Endothelial cell of umbilical vein (primary cell): ENCODE measurements at regions not wholly inside any gene's neighbourhood (a gene's known extent, or its start where the extent isn't known, plus 50 kb on each side); places are given as distances from the start of the nearest gene placed in this dataset.

Experiments used
- BruUV-seq: library from RNA; stranded (reverse); fragments of 400-500 nt; replicated peaks from 2 replicates; lab custom pipeline; 2021; lab: Mats Ljungman, UMichigan
- CTCF ChIA-PET: fragments of 300-600, 350-600 bp; sonication (Branson Sonifier 250); formaldehyde crosslinking; loops from one replicate; lab custom pipeline; 2021; ENCODE audit warnings: antibody characterized with exemption, inconsistent platforms; lab: Charles Lee
- POLR2A ChIA-PET: fragments of 300-600, 350-600 bp; sonication (Branson Sonifier 250); formaldehyde crosslinking; loops from one replicate; lab custom pipeline; 2021; ENCODE audit warnings: antibody characterized with exemption, inconsistent platforms; lab: Charles Lee
- DNase-seq: peaks from one replicate; pipeline ENCODE4 v3.0.0-alpha.2; 2011; ENCODE audit warnings: low read depth, low spot score
- FAIRE-seq: peaks from 2 replicates; lab custom pipeline; 2011; peaks lifted over from hg19 to GRCh38; lab: Jason Lieb, UNC
- H2AFZ ChIP-seq: 2 replicates; pipeline ENCODE4 v1.6.0; 2012; ENCODE audit warnings: low read depth, low read length, control low read depth, inconsistent platforms
- H3K27ac ChIP-seq: 2 replicates; pipeline ENCODE4 v1.5.1; 2011; ENCODE audit warnings: low read depth, mild to moderate bottlenecking, control low read depth, low read length, moderate library complexity; ENCODE audit not compliant: insufficient read depth
- H3K27me3 ChIP-seq, 2 experiments: 2 replicates each; pipeline versions ENCODE4 v1.6.0 to v1.6.1; 2011; ENCODE audit warnings: low read length in 2 of 2, mixed read lengths in 1 of 2; ENCODE audit not compliant: control insufficient read depth in 2 of 2, insufficient read depth in 2 of 2
- H3K36me3 ChIP-seq, 2 experiments: 2 replicates in 1 of 2; 3 replicates in 1 of 2; pipeline ENCODE4 v1.5.1; 2011; ENCODE audit warnings: low read length in 2 of 2, mild to moderate bottlenecking in 1 of 2, moderate library complexity in 1 of 2; ENCODE audit not compliant: control insufficient read depth in 2 of 2, insufficient read depth in 2 of 2; ENCODE audit errors: extremely low read depth in 1 of 2
- H3K4me1 ChIP-seq: 3 replicates; pipeline ENCODE4 v1.5.1; 2011; ENCODE audit warnings: mild to moderate bottlenecking, low read length; ENCODE audit not compliant: control insufficient read depth, insufficient read depth; ENCODE audit errors: extremely low read depth
- H3K4me2 ChIP-seq: 2 replicates; pipeline ENCODE4 v1.6.1; 2011; ENCODE audit warnings: low read length, control low read depth, mixed read lengths; ENCODE audit not compliant: insufficient read depth
- H3K4me3 ChIP-seq, 3 experiments: fragments of 200-600 bp in 1 of 3; sonication (generic), shearing (Covaris generic) in 1 of 3; replicated peaks in 1 of 3; 2 replicates each; pipeline ENCODE4 v1.5.1; 2011 to 2016; ENCODE audit warnings: control low read depth in 3 of 3, low read length in 3 of 3, mild to moderate bottlenecking in 2 of 3, inconsistent platforms in 1 of 3, low read depth in 1 of 3, moderate library complexity in 1 of 3; ENCODE audit not compliant: insufficient read depth in 1 of 3
- H3K79me2 ChIP-seq: 2 replicates; pipeline ENCODE4 v1.6.0; 2012; ENCODE audit warnings: low read length, inconsistent platforms; ENCODE audit not compliant: control insufficient read depth, insufficient read depth
- H3K9ac ChIP-seq: replicated peaks from 2 replicates; pipeline ENCODE3; 2011; ENCODE audit warnings: low read length, control low read depth; ENCODE audit not compliant: insufficient read depth; ENCODE audit errors: extremely low read depth
- H3K9me1 ChIP-seq: replicated peaks from 3 replicates; pipeline ENCODE4 v1.6.0; 2011; ENCODE audit warnings: mild to moderate bottlenecking, low read length; ENCODE audit not compliant: control insufficient read depth, insufficient read depth; ENCODE audit errors: extremely low read depth
- H3K9me3 ChIP-seq: replicated peaks from 2 replicates; pipeline ENCODE4 v1.5.1; 2012; ENCODE audit warnings: low read length, inconsistent platforms; ENCODE audit not compliant: control insufficient read depth, insufficient read depth
- H4K20me1 ChIP-seq: replicated peaks from 2 replicates; pipeline ENCODE3; 2011; ENCODE audit warnings: mild to moderate bottlenecking, low read length; ENCODE audit not compliant: control insufficient read depth, insufficient read depth; ENCODE audit errors: extremely low read depth
- EZH2 ChIP-seq: IDR thresholded peaks from 2 replicates; pipeline ENCODE4 v1.6.1; 2012; ENCODE audit warnings: borderline replicate concordance, low read depth, mild to moderate bottlenecking, moderate library complexity, low read length, inconsistent platforms; ENCODE audit not compliant: severe bottlenecking
- FOS ChIP-seq: IDR thresholded peaks from 2 replicates; pipeline ENCODE4 v1.6.1; 2011; ENCODE audit warnings: mild to moderate bottlenecking, low read length, moderate library complexity, borderline replicate concordance; ENCODE audit not compliant: insufficient read depth
- GATA2 ChIP-seq: IDR thresholded peaks from 2 replicates; pipeline ENCODE4 v1.7.0; 2011; ENCODE audit warnings: low read depth, mild to moderate bottlenecking, moderate library complexity, mixed read lengths, low read length; ENCODE audit not compliant: insufficient read length, insufficient read depth
- JUN ChIP-seq: IDR thresholded peaks from 2 replicates; pipeline ENCODE4 v1.6.1; 2011; ENCODE audit warnings: borderline replicate concordance, low read depth; ENCODE audit not compliant: insufficient read length, insufficient read depth
- MYC ChIP-seq: IDR thresholded peaks from one replicate; pipeline ENCODE4 v1.6.1; 2011; ENCODE audit warnings: mild to moderate bottlenecking, low read depth, low read length
- POLR2A ChIP-seq: IDR thresholded peaks from 2 replicates; pipeline ENCODE4 v1.6.1; 2012; ENCODE audit warnings: low read depth, mild to moderate bottlenecking, control low read depth, low read length
- dilution Hi-C: fragments of 300-500 bp; cut with MboI; formaldehyde crosslinking; loops from one replicate; pipeline ENCODE4 v1.15.0; 2019; ENCODE audit warnings: low sequenced_read_pairs; ENCODE audit not compliant: extremely low pct_ligation_motif_present
- intact Hi-C: fragments of 100-400 bp; cut with micrococcal nuclease; formaldehyde crosslinking; loops from one replicate; pipeline ENCODE4 v1.10.0; 2022
- TF ChIP-seq, protein P1 (sequence below): IDR thresholded peaks from 2 replicates; pipeline ENCODE4 v1.6.1; 2011; ENCODE audit not compliant: insufficient read depth, insufficient read length

GRCh38 chr6:1540864-1541521, 68.7 kb upstream of the FOXC1 start:
- H3K36me3 ChIP-seq = no peaks in the 10 kb centered on the region
- H4K20me1 ChIP-seq = no peaks in the 10 kb centered on the region
- no TSS peak for BruUV-seq
- H3K4me2 ChIP-seq = no peak overlapping the region
- no peak for FAIRE-seq
- H3K9me1 ChIP-seq = no peaks in the 10 kb centered on the region
- ChIA-PET POLR2A (no interaction called here), CTCF (no interaction called here)
- no peak for TF ChIP-seq JUN
- H3K27ac ChIP-seq = no peak overlapping the region
- H2AFZ ChIP-seq = no peak overlapping the region
- peaks cover 0 to 1% of the 10 kb centered on the region in 2 experiments for H3K27me3 ChIP-seq
- H3K9ac ChIP-seq = no peak overlapping the region
- dilution Hi-C loops = no loop called here
- H3K9me3 ChIP-seq = no peaks in the 10 kb centered on the region
- no peak overlapping the region for H3K4me3 ChIP-seq
- intact Hi-C loops = no loop called here
- no peak for DNase-seq
- no peaks in the 10 kb centered on the region for H3K4me1 ChIP-seq
- no peaks in the 10 kb centered on the region for H3K79me2 ChIP-seq

GRCh38 chr6:1542335-1542734, 67.4 kb upstream of the FOXC1 start:
- BruUV-seq = no TSS peak
- TF ChIP-seq GATA2 = no peak
- no peak for TF ChIP-seq JUN
- no peak for TF ChIP-seq MYC
- no peak for TF ChIP-seq FOS
- no peak for TF ChIP-seq EZH2
- TF ChIP-seq, protein P1, sequence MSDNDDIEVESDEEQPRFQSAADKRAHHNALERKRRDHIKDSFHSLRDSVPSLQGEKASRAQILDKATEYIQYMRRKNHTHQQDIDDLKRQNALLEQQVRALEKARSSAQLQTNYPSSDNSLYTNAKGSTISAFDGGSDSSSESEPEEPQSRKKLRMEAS = no peak
- no peak for TF ChIP-seq POLR2A
- H3K27ac ChIP-seq = no peak overlapping the region
- FAIRE-seq (no peak), DNase-seq (no peak)
- POLR2A ChIA-PET = no interaction called here
- H3K36me3 ChIP-seq = no peaks in the 10 kb centered on the region
- no peaks in the 10 kb centered on the region for H3K9me1 ChIP-seq
- CTCF ChIA-PET = interaction anchor here (1.0 to 2.2 kb wide), 2 partner anchors 10 to 13 kb away, joined by 3 to 11 read pairs; no protein-coding TSS in a partner anchor
- no peak overlapping the region for H2AFZ ChIP-seq
- H3K4me1 ChIP-seq = no peaks in the 10 kb centered on the region
- intact Hi-C loops = no loop called here
- H3K4me2 ChIP-seq = no peak overlapping the region
- no peaks in the 10 kb centered on the region for H4K20me1 ChIP-seq
- peaks cover 0 to 1% of the 10 kb centered on the region in 2 experiments for H3K27me3 ChIP-seq
- H3K4me3 ChIP-seq = no peak overlapping the region
- H3K9me3 ChIP-seq = no peaks in the 10 kb centered on the region
- dilution Hi-C loops = no loop called here
- H3K9ac ChIP-seq = no peak overlapping the region
- H3K79me2 ChIP-seq = no peaks in the 10 kb centered on the region
